ENCODE measurements at regions not wholly inside any gene's neighbourhood (a gene's known extent, or its start where the extent isn't known, plus 50 kb on each side); places are given as distances from the start of the nearest gene placed in this dataset.

GRCh38 chr10:52465202-52465601 is 151.1 kb downstream of the DKK1 start:
- FAIRE-seq = no peak
- Histone ChIP-seq H4K20me1 (replicated peaks; ENCODE audit: control insufficient read depth, extremely low read depth, insufficient read depth, low read length) (no peaks in the 10 kb centered on the region), H3K4me2 (ENCODE audit: insufficient read depth, low read length) (no peak overlapping the region), H3K9me3 (replicated peaks; ENCODE audit: control insufficient read depth, insufficient read depth, low read length) (no peaks in the 10 kb centered on the region), H3K36me3 (ENCODE audit: control insufficient read depth in 2 of 2, extremely low read depth in 1 of 2, insufficient read depth in 2 of 2, low read length in 2 of 2) (no peaks in the 10 kb centered on the region), H3K9ac (replicated peaks; ENCODE audit: extremely low read depth, insufficient read depth, low read length) (no peak overlapping the region), H2AFZ (ENCODE audit: low read depth, low read length) (no peak overlapping the region), H3K4me1 (ENCODE audit: control insufficient read depth, extremely low read depth, insufficient read depth, low read length) (no peaks in the 10 kb centered on the region), H3K9me1 (replicated peaks; ENCODE audit: control insufficient read depth, extremely low read depth, insufficient read depth, low read length) (no peaks in the 10 kb centered on the region), H3K79me2 (ENCODE audit: control insufficient read depth, insufficient read depth, low read length) (no peaks in the 10 kb centered on the region), H3K4me3 (replicated peaks in 1 of 3; ENCODE audit: insufficient read depth in 1 of 3, low read depth in 1 of 3, low read length in 3 of 3) (no peak overlapping the region), H3K27ac (ENCODE audit: insufficient read depth, low read depth, low read length) (no peak overlapping the region), H3K27me3 (ENCODE audit: control insufficient read depth in 2 of 2, insufficient read depth in 2 of 2, low read length in 2 of 2) (no peaks in the 10 kb centered on the region)
- intact Hi-C loops (cut with micrococcal nuclease) = no loop called here
- ChIA-PET POLR2A (no interaction called here), CTCF (interaction anchor here (0.7 to 1.7 kb wide), 4 partner anchors 10 to 27 kb away, joined by 3 to 4 read pairs (median 3); no protein-coding TSS in a partner anchor)
- dilution Hi-C loops (cut with MboI; ENCODE audit: extremely low pct_ligation_motif_present, low sequenced_read_pairs) = no loop called here
- no TSS peak for BruUV-seq (replicated peaks)
- no peak for DNase-seq (ENCODE audit: low read depth, low spot score)
- TF ChIP-seq GATA2 (IDR thresholded peaks at IDR 0.05; ENCODE audit: insufficient read depth, insufficient read length, low read depth, low read length) (no peak), POLR2AphosphoS5 (IDR thresholded peaks at IDR 0.05; ENCODE audit: insufficient read depth, low read depth, low read length) (no peak)
- TF ChIP-seq, protein P1, sequence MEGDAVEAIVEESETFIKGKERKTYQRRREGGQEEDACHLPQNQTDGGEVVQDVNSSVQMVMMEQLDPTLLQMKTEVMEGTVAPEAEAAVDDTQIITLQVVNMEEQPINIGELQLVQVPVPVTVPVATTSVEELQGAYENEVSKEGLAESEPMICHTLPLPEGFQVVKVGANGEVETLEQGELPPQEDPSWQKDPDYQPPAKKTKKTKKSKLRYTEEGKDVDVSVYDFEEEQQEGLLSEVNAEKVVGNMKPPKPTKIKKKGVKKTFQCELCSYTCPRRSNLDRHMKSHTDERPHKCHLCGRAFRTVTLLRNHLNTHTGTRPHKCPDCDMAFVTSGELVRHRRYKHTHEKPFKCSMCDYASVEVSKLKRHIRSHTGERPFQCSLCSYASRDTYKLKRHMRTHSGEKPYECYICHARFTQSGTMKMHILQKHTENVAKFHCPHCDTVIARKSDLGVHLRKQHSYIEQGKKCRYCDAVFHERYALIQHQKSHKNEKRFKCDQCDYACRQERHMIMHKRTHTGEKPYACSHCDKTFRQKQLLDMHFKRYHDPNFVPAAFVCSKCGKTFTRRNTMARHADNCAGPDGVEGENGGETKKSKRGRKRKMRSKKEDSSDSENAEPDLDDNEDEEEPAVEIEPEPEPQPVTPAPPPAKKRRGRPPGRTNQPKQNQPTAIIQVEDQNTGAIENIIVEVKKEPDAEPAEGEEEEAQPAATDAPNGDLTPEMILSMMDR (IDR thresholded peaks at IDR 0.05; ENCODE audit: extremely low read depth in 1 of 2, insufficient read depth in 1 of 2, low read depth in 1 of 2, low read length in 2 of 2) = no peak

GRCh38 chr10:52466464-52466863 is 152.4 kb downstream of the DKK1 start:
- FAIRE-seq = no peak
- H3K4me3 ChIP-seq (replicated peaks in 1 of 3; ENCODE audit: insufficient read depth in 1 of 3, low read depth in 1 of 3, low read length in 3 of 3) = no peak overlapping the region
- no peaks in the 10 kb centered on the region for H3K27me3 ChIP-seq (ENCODE audit: control insufficient read depth in 2 of 2, insufficient read depth in 2 of 2, low read length in 2 of 2)
- no peak for TF ChIP-seq FOS (IDR thresholded peaks at IDR 0.05; ENCODE audit: borderline replicate concordance, insufficient read depth, low read length)
- TF ChIP-seq, protein P2, sequence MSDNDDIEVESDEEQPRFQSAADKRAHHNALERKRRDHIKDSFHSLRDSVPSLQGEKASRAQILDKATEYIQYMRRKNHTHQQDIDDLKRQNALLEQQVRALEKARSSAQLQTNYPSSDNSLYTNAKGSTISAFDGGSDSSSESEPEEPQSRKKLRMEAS (IDR thresholded peaks at IDR 0.05; ENCODE audit: insufficient read depth, insufficient read length) = no peak
- H3K4me2 ChIP-seq (ENCODE audit: insufficient read depth, low read length) = no peak overlapping the region
- H3K9ac ChIP-seq (replicated peaks; ENCODE audit: extremely low read depth, insufficient read depth, low read length) = no peak overlapping the region
- no peak for DNase-seq (ENCODE audit: low read depth, low spot score)
- POLR2A ChIA-PET = no interaction called here
- H2AFZ ChIP-seq (ENCODE audit: low read depth, low read length) = no peak overlapping the region
- intact Hi-C loops (cut with micrococcal nuclease) (no loop called here), dilution Hi-C loops (cut with MboI; ENCODE audit: extremely low pct_ligation_motif_present, low sequenced_read_pairs) (no loop called here)
- H3K79me2 ChIP-seq (ENCODE audit: control insufficient read depth, insufficient read depth, low read length) = no peaks in the 10 kb centered on the region
- no peak overlapping the region for H3K27ac ChIP-seq (ENCODE audit: insufficient read depth, low read depth, low read length)
- H3K36me3 ChIP-seq (ENCODE audit: control insufficient read depth in 2 of 2, extremely low read depth in 1 of 2, insufficient read depth in 2 of 2, low read length in 2 of 2) = no peaks in the 10 kb centered on the region
- BruUV-seq (replicated peaks) = no TSS peak
- no peaks in the 10 kb centered on the region for H3K9me1 ChIP-seq (replicated peaks; ENCODE audit: control insufficient read depth, extremely low read depth, insufficient read depth, low read length)
- H4K20me1 ChIP-seq (replicated peaks; ENCODE audit: control insufficient read depth, extremely low read depth, insufficient read depth, low read length) = no peaks in the 10 kb centered on the region
- no peaks in the 10 kb centered on the region for H3K9me3 ChIP-seq (replicated peaks; ENCODE audit: control insufficient read depth, insufficient read depth, low read length)
- H3K4me1 ChIP-seq (ENCODE audit: control insufficient read depth, extremely low read depth, insufficient read depth, low read length) = no peaks in the 10 kb centered on the region
- CTCF ChIA-PET = no interaction called here
